Lung (tissue), 11 donors: ENCODE measurements at regions not wholly inside any gene's neighbourhood (a gene's known extent, or its start where the extent isn't known, plus 50 kb on each side); places are given as distances from the start of the nearest gene placed in this dataset.

Experiments
- ATAC-seq: fragments of 200-7000 bp; cut with Tn5 transposase; one replicate; pipeline ENCODE4 v1.9.1; 2020; ENCODE audit warnings: moderate number of reproducible peaks; ENCODE audit not compliant: insufficient read depth, low FRiP score
- DNase-seq, 3 donors: peaks; one replicate each; pipeline ENCODE4 v3.0.0-alpha.2; 2013 to 2017
- H3K27ac ChIP-seq, 2 donors: one replicate each; pipeline ENCODE4 v1.5.1; 2013; ENCODE audit warnings: mild to moderate bottlenecking in 2 of 2, moderate library complexity in 2 of 2, control low read depth in 1 of 2, inconsistent platforms in 1 of 2, low read depth in 1 of 2, low read length in 1 of 2
- H3K27me3 ChIP-seq, 3 donors: one replicate each; pipeline ENCODE4 v1.5.1; 2013; ENCODE audit warnings: low read length in 2 of 3; ENCODE audit not compliant: control insufficient read depth in 3 of 3, insufficient read depth in 3 of 3
- H3K36me3 ChIP-seq, 4 donors: one replicate each; pipeline ENCODE4 v1.5.1; 2013; ENCODE audit warnings: low read length in 4 of 4, mild to moderate bottlenecking in 1 of 4, moderate library complexity in 1 of 4; ENCODE audit not compliant: control insufficient read depth in 4 of 4, insufficient read depth in 4 of 4
- H3K4me1 ChIP-seq, 5 donors: one replicate each; pipeline ENCODE4 v1.5.1; 2013; ENCODE audit warnings: low read length in 5 of 5, mild to moderate bottlenecking in 2 of 5, moderate library complexity in 1 of 5; ENCODE audit not compliant: control insufficient read depth in 5 of 5, insufficient read depth in 5 of 5
- H3K4me3 ChIP-seq: one replicate; pipeline ENCODE4 v1.5.1; 2013; ENCODE audit warnings: mild to moderate bottlenecking, control low read depth, moderate library complexity
- H3K9ac ChIP-seq, 2 donors: one replicate each; pipeline ENCODE4 v1.5.1; 2013; ENCODE audit warnings: low read length in 2 of 2, control low read depth in 1 of 2; ENCODE audit not compliant: insufficient read depth in 1 of 2
- H3K9me3 ChIP-seq, 4 donors: one replicate each; pipeline ENCODE4 v1.5.1; 2013; ENCODE audit warnings: low read length in 3 of 4, mild to moderate bottlenecking in 1 of 4, moderate library complexity in 1 of 4; ENCODE audit not compliant: control insufficient read depth in 4 of 4, insufficient read depth in 3 of 4
- WGBS, 2 donors: extraction: QIAGEN DNeasy Blood & Tissue Kit; methylation state at CpG; one replicate each; pipeline ENCODE4 v1.1.7; 2013; 5-methylcytosine and 5-hydroxymethylcytosine counted together
- TF ChIP-seq, protein P1 (sequence below): IDR thresholded peaks from 2 replicates; pipeline ENCODE4 v1.5.1; 2012; ENCODE audit warnings: mild to moderate bottlenecking; ENCODE audit errors: control extremely low read depth, extremely low read depth
- donor health status: control.
- donor health status: control.
- donor health status: Bipolar disorder and iron deficiency.
- donor health status: healthy.
- donor health status: DM: yes; HTN: yes; CAD: no.

DNA sequence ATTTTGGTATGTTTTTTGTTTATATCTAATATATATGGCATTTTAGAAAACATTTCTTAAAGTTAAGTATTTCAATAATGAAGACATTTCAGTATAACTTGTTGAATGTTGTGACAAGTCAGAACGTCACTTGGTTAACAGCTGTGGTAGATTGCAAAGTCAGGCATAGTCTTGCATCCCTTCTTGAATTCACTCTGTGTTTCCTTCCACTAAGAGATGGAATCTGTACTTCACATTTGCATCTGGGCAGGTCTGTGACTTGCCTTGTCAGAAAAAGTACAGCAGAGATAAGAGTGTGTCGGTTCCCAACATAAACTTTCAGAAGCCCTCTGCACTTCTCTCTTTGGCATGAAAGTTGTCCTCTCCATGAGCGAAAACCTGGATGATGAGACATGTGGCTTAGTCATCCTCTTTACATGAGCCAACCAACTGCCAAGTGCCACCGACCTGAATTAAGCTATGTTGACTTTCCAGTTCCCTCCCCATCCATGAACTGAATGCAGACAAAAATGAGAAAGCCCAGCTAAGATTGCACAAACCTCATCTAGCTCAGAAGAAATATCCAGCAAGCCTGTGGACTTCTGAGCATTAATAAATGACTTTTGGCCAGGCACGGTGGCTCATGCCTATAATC, 1730.2 kb downstream of the MRPL39 start:
- H3K36me3 ChIP-seq, result no peaks in the 10 kb centered on the region
- no peaks in the 10 kb centered on the region for H3K9me3 ChIP-seq
- H3K27me3 ChIP-seq, result no peaks in the 10 kb centered on the region
- DNase-seq (no peak), ATAC-seq (no peak)
- no peaks in the 10 kb centered on the region for H3K4me1 ChIP-seq
- WGBS, 2 donors, result 80 to 85% methylated on average over 5 of the region's 5 CpGs
- no peak overlapping the region for H3K27ac ChIP-seq
- no peak overlapping the region for H3K9ac ChIP-seq
- TF ChIP-seq, protein P1, sequence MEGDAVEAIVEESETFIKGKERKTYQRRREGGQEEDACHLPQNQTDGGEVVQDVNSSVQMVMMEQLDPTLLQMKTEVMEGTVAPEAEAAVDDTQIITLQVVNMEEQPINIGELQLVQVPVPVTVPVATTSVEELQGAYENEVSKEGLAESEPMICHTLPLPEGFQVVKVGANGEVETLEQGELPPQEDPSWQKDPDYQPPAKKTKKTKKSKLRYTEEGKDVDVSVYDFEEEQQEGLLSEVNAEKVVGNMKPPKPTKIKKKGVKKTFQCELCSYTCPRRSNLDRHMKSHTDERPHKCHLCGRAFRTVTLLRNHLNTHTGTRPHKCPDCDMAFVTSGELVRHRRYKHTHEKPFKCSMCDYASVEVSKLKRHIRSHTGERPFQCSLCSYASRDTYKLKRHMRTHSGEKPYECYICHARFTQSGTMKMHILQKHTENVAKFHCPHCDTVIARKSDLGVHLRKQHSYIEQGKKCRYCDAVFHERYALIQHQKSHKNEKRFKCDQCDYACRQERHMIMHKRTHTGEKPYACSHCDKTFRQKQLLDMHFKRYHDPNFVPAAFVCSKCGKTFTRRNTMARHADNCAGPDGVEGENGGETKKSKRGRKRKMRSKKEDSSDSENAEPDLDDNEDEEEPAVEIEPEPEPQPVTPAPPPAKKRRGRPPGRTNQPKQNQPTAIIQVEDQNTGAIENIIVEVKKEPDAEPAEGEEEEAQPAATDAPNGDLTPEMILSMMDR, result no peak
- no peak overlapping the region for H3K4me3 ChIP-seq

DNA sequence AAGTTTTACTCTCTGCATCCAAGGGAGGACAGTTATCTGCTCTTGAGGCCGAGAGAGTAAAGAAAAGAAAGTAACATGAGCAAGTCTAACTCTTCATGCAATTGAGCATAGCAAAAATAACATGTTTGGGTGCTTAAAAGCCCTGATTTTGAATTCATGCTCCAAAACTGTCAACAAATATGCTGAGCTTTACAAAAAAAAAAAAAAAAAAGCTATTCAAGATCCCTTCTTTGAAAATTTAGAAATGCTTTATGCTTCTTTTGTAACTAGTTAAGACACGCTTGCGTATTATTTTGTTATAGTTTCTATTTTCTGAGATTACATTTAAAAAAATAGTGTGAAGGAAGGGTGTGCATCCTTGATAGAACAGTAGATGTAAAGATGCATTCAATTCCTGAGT, 1733.0 kb downstream of the MRPL39 start:
- no peaks in the 10 kb centered on the region for H3K4me1 ChIP-seq
- ATAC-seq, result no peak
- no peaks in the 10 kb centered on the region for H3K36me3 ChIP-seq
- no peak overlapping the region for H3K4me3 ChIP-seq
- H3K9me3 ChIP-seq, result no peaks in the 10 kb centered on the region
- H3K27ac ChIP-seq, result no peak overlapping the region
- no peaks in the 10 kb centered on the region for H3K27me3 ChIP-seq
- TF ChIP-seq, protein P1, result no peak
- WGBS, 2 donors, result 82 to 90% methylated on average over 3 of the region's 3 CpGs
- DNase-seq, result no peak
- H3K9ac ChIP-seq, result no peak overlapping the region

DNA sequence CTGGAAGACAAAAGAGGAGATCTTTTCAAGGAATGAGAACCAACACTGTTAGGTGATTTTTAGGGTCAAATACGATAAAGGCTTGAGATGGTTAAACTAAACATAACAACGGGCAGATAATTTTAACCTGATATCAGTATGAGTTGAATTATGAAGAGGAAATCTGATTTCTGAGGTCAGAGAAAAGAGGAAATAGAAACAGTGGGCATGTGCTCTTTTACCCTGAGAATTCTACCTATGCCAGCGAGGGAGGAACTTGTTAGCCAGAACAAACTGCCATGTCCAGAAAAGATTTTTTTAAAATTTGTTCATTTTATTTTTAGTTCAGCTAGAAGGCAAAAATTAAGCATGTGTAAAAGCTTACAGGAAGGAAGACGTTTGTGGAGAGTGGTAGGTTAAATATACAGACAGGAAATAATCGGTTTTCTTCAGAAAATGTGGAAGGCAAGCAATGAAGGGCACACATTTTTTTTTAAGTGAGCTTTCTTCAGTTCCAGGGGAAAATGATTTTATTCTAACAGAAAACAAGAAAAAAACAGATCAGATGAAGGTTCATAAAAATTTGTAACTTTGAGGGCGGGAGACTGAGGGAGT, 1745.3 kb downstream of the MRPL39 start:
- TF ChIP-seq, protein P1, result no peak
- ATAC-seq, result no peak
- Histone ChIP-seq H3K27me3 (no peaks in the 10 kb centered on the region), H3K9ac (no peak overlapping the region), H3K4me3 (no peak overlapping the region), H3K9me3 (no peaks in the 10 kb centered on the region), H3K4me1 (no peaks in the 10 kb centered on the region), H3K27ac (no peak overlapping the region), H3K36me3 (no peaks in the 10 kb centered on the region)
- 22 to 45% methylated on average over 6 of the region's 6 CpGs for WGBS, 2 donors
- DNase-seq, result no peak

DNA sequence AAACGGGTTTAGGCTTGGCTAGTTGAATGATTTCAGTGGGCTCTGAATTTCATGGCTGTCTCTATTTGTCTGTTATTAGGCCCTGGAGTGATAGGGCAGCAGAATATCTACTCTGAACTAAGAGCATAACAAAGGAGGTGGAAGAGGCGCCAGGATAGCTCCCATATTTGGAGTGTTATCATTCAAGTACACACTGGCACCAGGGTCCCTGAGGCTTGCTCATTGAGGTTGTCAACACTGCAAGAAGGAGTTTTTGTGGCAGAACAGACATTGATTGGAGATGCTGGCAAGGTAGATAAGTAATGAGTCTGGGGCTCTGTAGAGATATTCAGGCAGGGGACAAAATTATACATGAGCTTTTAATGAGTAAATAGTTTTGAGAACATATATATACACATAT, 1748.4 kb downstream of the MRPL39 start:
- no peaks in the 10 kb centered on the region for H3K4me1 ChIP-seq
- DNase-seq (no peak), ATAC-seq (no peak)
- no peaks in the 10 kb centered on the region for H3K9me3 ChIP-seq
- 79 to 90% methylated on average over 2 of the region's 2 CpGs for WGBS, 2 donors
- no peaks in the 10 kb centered on the region for H3K36me3 ChIP-seq
- no peak overlapping the region for H3K9ac ChIP-seq
- no peak overlapping the region for H3K4me3 ChIP-seq
- TF ChIP-seq, protein P1, result no peak
- no peaks in the 10 kb centered on the region for H3K27me3 ChIP-seq
- no peak overlapping the region for H3K27ac ChIP-seq
